ENCODE measurements at regions not wholly inside any gene's neighbourhood (a gene's known extent, or its start where the extent isn't known, plus 50 kb on each side); places are given as distances from the start of the nearest gene placed in this dataset.

- Histone ChIP-seq H3K27ac (ENCODE audit: low read length) (no peak overlapping the region), H3K9me3 (ENCODE audit: control insufficient read depth, insufficient read depth, low read depth, low read length) (no peaks in the 10 kb centered on the region), H3K4me3 (ENCODE audit: low read depth in 2 of 2, low read length in 2 of 2) (no peak overlapping the region), H3K36me3 (ENCODE audit: control insufficient read depth, insufficient read depth, low read length) (no peaks in the 10 kb centered on the region), H3K27me3 (ENCODE audit: control insufficient read depth, insufficient read depth, low read length) (no peaks in the 10 kb centered on the region), H3K4me1 (ENCODE audit: control insufficient read depth, insufficient read depth, low read length) (no peaks in the 10 kb centered on the region; the same call in 1 of the 2 replicates)
- ATAC-seq (no peak), DNase-seq (ENCODE audit: low read depth, low spot score) (no peak)
- ChIA-PET CTCF (no interaction called here), POLR2A (no interaction called here)
- in situ Hi-C loops (cut with HindIII; ENCODE audit: low pct_unique_long_range_greater_than_20kb, low sequenced_read_pairs) (no loop called here), intact Hi-C loops (cut with micrococcal nuclease; ENCODE audit: unreplicated experiment) (loop anchor here (10.0 kb wide), 1 partner anchor 534 kb away; no protein-coding TSS in a partner anchor)
- TF ChIP-seq SIN3A (IDR thresholded peaks at IDR 0.05; ENCODE audit: borderline replicate concordance, insufficient read depth, low read depth, low read length) (no peak), REST (IDR thresholded peaks at IDR 0.05; ENCODE audit: insufficient read depth in 1 of 2, low read depth in 2 of 2, low read length in 1 of 2) (no peak), CTCF (IDR thresholded peaks at IDR 0.05) (no peak), TCF7L2 (IDR thresholded peaks at IDR 0.05; ENCODE audit: low read depth, low read length) (no peak), POLR2AphosphoS5 (IDR thresholded peaks at IDR 0.05; ENCODE audit: low read depth, low read length) (no peak)
- no TSS peak for BruUV-seq (replicated peaks)
Observed at GRCh38 chr6:128720891-128721290, 162.0 kb upstream of the LAMA2 start.

- ATAC-seq (no peak), DNase-seq (ENCODE audit: low read depth, low spot score) (no peak)
- intact Hi-C loops (cut with micrococcal nuclease; ENCODE audit: unreplicated experiment) (loop anchor here (10.0 kb wide), 1 partner anchor 535 kb away; no protein-coding TSS in a partner anchor), in situ Hi-C loops (cut with HindIII; ENCODE audit: low pct_unique_long_range_greater_than_20kb, low sequenced_read_pairs) (no loop called here)
- ChIA-PET CTCF (no interaction called here), POLR2A (no interaction called here)
- BruUV-seq (replicated peaks): no TSS peak
- Histone ChIP-seq H3K4me3 (ENCODE audit: low read depth in 2 of 2, low read length in 2 of 2) (no peak overlapping the region), H3K27me3 (ENCODE audit: control insufficient read depth, insufficient read depth, low read length) (no peaks in the 10 kb centered on the region), H3K4me1 (ENCODE audit: control insufficient read depth, insufficient read depth, low read length) (no peaks in the 10 kb centered on the region; the same call in 1 of the 2 replicates), H3K27ac (ENCODE audit: low read length) (no peak overlapping the region), H3K9me3 (ENCODE audit: control insufficient read depth, insufficient read depth, low read depth, low read length) (no peaks in the 10 kb centered on the region), H3K36me3 (ENCODE audit: control insufficient read depth, insufficient read depth, low read length) (no peaks in the 10 kb centered on the region)
- TF ChIP-seq POLR2AphosphoS5 (IDR thresholded peaks at IDR 0.05; ENCODE audit: low read depth, low read length) (no peak), REST (IDR thresholded peaks at IDR 0.05; ENCODE audit: insufficient read depth in 1 of 2, low read depth in 2 of 2, low read length in 1 of 2) (no peak), CTCF (IDR thresholded peaks at IDR 0.05) (no peak), SIN3A (IDR thresholded peaks at IDR 0.05; ENCODE audit: borderline replicate concordance, insufficient read depth, low read depth, low read length) (no peak), TCF7L2 (IDR thresholded peaks at IDR 0.05; ENCODE audit: low read depth, low read length) (no peak)
Observed at GRCh38 chr6:128719786-128720185, 163.2 kb upstream of the LAMA2 start.

All from Panc1 (cell line).